ENCODE measurements at regions not wholly inside any gene's neighbourhood (a gene's known extent, or its start where the extent isn't known, plus 50 kb on each side); places are given as distances from the start of the nearest gene placed in this dataset.
"Not testable (repeated sequence)": the region's sequence is repeated elsewhere in the genome, so short reads cannot be mapped to it uniquely, and the experiment has no call there.

DNA sequence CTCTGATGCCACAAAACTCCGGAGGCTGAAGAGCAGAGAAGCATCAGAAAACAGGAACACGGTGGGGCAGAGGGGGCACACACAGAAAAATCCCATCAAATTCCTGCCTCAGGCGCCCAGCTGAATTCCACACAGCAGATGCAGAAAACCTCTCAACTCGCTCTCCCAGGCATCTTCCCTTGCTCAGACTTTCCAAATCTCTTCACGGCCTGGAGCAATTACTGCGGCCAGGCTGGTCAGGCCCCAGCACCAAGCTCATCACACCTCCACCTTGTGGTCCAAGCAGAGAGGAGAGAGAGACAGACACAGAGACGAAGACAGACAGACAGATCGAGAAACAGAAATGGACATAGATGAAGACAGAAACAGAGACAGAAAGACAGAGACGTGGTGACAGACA, 89.0 kb downstream of the NCOR2 start:
- no peaks in the 10 kb centered on the region for H3K27me3 Mint-ChIP-seq
- peak overlapping the region in 1 of 4 donors; percentile 47 for H3K4me3 Mint-ChIP-seq
- peaks cover 30% of the 10 kb centered on the region for H3K36me3 Mint-ChIP-seq
- H3K4me1 Mint-ChIP-seq, result peaks cover 22 to 33% (median 27%) of the 10 kb centered on the region in 3 donors
- peak overlapping the region in 1 of 3 donors; percentile 22 for H3K27ac Mint-ChIP-seq
- peaks cover 0 to 6% (median 1%) of the 10 kb centered on the region in 3 donors for H3K9me3 Mint-ChIP-seq

GRCh38 chr12:124477107-124477915, 90.1 kb downstream of the NCOR2 start:
- H3K27ac Mint-ChIP-seq, result peak overlapping the region; percentile 71 to 91 (median 77)
- peaks cover 31% of the 10 kb centered on the region for H3K36me3 Mint-ChIP-seq
- H3K9me3 Mint-ChIP-seq, result peaks cover 0 to 6% (median 3%) of the 10 kb centered on the region in 3 donors
- H3K4me1 Mint-ChIP-seq, result peaks cover 22 to 33% (median 26%) of the 10 kb centered on the region in 3 donors
- no peaks in the 10 kb centered on the region for H3K27me3 Mint-ChIP-seq
- peak overlapping the region in 3 of 4 donors; percentile 43 to 64 (median 63) for H3K4me3 Mint-ChIP-seq

DNA sequence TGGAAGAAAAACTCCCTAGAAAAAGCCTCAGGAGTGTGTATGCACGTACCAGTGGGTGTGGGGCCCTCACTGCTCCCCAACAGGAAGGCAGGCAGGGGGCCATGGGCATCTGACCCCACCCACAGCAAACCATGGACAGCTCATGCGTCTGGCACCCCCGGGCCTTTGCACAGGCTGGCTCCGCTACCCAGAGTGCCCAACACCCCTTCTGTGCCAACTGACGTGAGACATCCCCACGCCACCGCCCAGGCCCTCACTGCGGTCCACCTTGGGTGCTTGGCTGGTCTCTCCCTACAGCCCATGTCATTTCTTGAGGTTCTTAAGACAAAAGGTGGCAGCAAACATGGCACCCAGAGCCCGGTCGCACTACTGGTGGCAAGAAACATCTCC, 91.4 kb downstream of the NCOR2 start:
- Mint-ChIP-seq H3K4me3 (peak overlapping the region in 1 of 4 donors; percentile 14), H3K9me3 (peaks cover 0 to 6% (median 3%) of the 10 kb centered on the region in 3 donors), H3K27me3 (no peaks in the 10 kb centered on the region), H3K36me3 (peaks cover 34% of the 10 kb centered on the region), H3K27ac (no peak overlapping the region), H3K4me1 (peaks cover 16 to 30% (median 22%) of the 10 kb centered on the region in 3 donors)

DNA sequence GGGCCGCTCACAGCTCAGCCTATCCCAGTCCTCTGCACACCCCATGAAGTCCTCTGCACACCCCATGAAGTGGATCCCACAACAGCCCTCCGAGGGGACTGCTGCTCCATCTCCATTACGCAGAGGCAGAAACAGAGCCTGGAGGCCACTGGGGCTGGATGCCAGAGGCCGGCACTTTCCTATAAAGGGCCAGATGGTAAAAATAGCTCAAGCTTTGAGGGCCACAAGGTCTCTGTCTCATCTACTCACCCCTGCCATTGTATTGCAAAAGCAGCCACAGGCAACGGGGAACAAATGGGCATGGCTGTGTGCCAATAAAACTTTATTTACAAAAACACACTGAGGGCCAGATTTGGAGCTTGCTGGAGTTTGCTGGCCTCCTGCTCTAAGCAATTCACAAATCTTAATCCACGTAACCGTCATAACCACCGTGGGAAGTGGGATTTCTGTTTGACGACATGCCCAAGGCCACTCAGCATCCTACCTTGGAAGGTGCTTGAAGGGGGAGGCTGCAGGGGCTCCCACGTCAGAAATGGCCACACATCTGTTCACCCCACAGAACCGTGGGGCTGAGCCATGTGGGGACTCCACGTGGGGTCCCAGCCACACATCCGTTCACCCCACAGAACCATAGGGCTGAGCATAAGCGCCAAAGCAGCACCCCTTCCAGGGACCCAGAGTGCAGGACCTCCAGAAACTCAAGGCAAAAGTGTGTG, 92.0 kb downstream of the NCOR2 start:
- Mint-ChIP-seq H3K36me3 (peaks cover 34% of the 10 kb centered on the region), H3K4me3 (no peak overlapping the region), H3K27ac (no peak overlapping the region), H3K4me1 (peaks cover 17 to 26% (median 22%) of the 10 kb centered on the region in 3 donors), H3K27me3 (no peaks in the 10 kb centered on the region), H3K9me3 (peaks cover 0 to 6% (median 3%) of the 10 kb centered on the region in 3 donors)

DNA sequence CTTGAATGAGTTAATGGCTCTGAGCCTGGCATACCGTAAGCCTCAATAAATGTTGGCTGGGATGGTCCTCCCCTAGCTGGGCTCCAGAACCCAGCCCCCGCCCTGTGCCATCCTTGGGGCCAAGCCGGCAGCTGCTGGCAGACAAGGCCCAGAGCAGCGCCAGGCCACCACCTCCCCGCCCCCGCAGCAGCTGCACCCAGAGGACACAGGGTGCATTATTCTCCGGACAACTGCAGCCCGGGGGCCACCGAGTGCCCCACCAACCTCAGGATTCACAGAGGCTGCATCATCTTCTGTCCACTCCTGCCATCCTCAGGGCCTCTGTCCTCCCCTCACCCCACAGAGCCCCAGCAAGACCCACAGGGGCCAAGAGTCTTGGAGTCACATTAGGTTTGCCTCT, 92.7 kb downstream of the NCOR2 start:
- H3K4me3 Mint-ChIP-seq, result no peak overlapping the region
- H3K4me1 Mint-ChIP-seq, result peaks cover 20 to 24% (median 23%) of the 10 kb centered on the region in 3 donors
- H3K36me3 Mint-ChIP-seq, result peaks cover 34% of the 10 kb centered on the region
- H3K27me3 Mint-ChIP-seq, result no peaks in the 10 kb centered on the region
- peak overlapping the region in 1 of 3 donors; percentile 48 for H3K27ac Mint-ChIP-seq
- peaks cover 0 to 6% (median 3%) of the 10 kb centered on the region in 3 donors for H3K9me3 Mint-ChIP-seq

GRCh38 chr12:124472690-124473279, 94.6 kb downstream of the NCOR2 start:
- Mint-ChIP-seq H3K4me3 (no peak overlapping the region), H3K36me3 (peaks cover 29% of the 10 kb centered on the region), H3K27ac (no peak overlapping the region), H3K9me3 (peaks cover 2 to 6% (median 3%) of the 10 kb centered on the region in 3 donors), H3K4me1 (peaks cover 12 to 19% (median 16%) of the 10 kb centered on the region in 3 donors), H3K27me3 (no peaks in the 10 kb centered on the region)

GRCh38 chr12:124471828-124472227, 95.6 kb downstream of the NCOR2 start:
- Mint-ChIP-seq H3K4me3 (no peak overlapping the region), H3K4me1 (peaks cover 5 to 13% (median 10%) of the 10 kb centered on the region in 3 donors), H3K9me3 (peaks cover 2 to 6% (median 3%) of the 10 kb centered on the region in 3 donors), H3K36me3 (peaks cover 22% of the 10 kb centered on the region), H3K27me3 (no peaks in the 10 kb centered on the region), H3K27ac (no peak overlapping the region)

DNA sequence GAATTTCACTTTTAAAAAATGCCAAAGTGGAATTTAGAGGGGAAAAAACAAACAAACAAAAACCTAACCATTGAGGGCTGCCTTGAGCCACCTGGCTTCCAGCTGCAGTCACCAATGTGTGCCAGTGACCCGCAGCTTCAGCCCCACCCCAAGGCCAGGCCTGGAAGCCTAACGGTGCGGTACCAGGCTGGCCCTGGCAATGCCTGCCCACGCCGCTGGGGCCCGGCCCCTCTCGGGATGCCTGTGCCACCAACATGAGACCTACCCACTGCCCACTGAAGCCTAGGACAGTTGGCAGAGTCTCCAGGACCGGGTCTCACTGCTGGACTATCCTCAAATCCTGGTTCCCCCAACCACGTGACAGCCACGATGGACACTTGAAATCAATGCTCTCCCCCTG, 96.6 kb downstream of the NCOR2 start:
- Mint-ChIP-seq H3K4me3 (no peak overlapping the region), H3K9me3 (peaks cover 2 to 6% (median 3%) of the 10 kb centered on the region in 3 donors), H3K27ac (peak overlapping the region in 1 of 3 donors; percentile 59), H3K36me3 (peaks cover 18% of the 10 kb centered on the region), H3K4me1 (peaks cover 11 to 22% (median 13%) of the 10 kb centered on the region in 3 donors), H3K27me3 (no peaks in the 10 kb centered on the region)

- Mint-ChIP-seq H3K4me3 (peak overlapping the region in 1 of 4 donors; percentile 16), H3K27ac (peak overlapping the region in 1 of 3 donors; percentile 59)
These were observed 97.3 kb downstream of the NCOR2 start for GRCh38 chr12:124470139-124470538.

DNA sequence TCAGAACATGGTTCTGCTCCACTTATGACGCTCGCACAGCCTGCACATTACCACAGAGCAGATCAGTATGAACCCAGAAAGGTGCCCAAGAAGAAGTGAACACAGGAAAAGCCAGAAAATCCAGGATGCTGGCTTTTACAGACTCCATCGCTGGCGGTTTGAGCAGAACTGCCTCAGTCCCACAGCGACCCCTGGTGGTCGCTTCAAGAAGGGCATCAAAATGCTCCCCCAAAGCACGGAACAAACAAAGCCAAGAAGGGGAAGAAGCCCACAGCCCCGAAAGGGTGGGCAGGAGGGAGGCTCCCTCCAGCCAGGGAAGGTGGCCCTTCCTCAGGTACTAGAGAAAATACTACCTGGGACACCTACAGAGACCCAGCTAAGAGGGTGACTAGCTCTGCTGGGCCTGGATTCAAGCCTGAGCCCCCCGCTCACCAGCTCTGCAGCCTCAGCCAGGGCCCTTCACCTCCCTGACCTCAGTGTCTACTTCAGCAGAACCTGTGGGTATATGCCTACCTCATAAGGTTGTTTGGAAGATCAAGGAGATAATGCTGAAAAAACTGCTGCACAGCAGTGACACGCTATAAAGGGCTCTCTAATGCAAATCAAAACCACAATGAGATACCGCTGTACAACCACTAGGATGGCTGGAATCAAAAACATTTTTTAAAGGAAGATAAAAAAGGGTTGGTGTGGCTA, 98.1 kb downstream of the NCOR2 start:
- H3K36me3 Mint-ChIP-seq, result peaks cover 20% of the 10 kb centered on the region
- H3K4me3 Mint-ChIP-seq, result peak overlapping the region in 3 of 4 donors; percentile 14 to 65 (median 46)
- H3K27ac Mint-ChIP-seq, result peak overlapping the region in 2 of 3 donors; percentile 67 to 71
- H3K27me3 Mint-ChIP-seq, result no peaks in the 10 kb centered on the region
- peaks cover 2 to 6% (median 3%) of the 10 kb centered on the region in 3 donors for H3K9me3 Mint-ChIP-seq
- peaks cover 21 to 28% (median 25%) of the 10 kb centered on the region in 3 donors for H3K4me1 Mint-ChIP-seq

More at GRCh38 chr12:124470139-124470538, 97.3 kb downstream of the NCOR2 start:
- Mint-ChIP-seq H3K36me3 (peaks cover 20% of the 10 kb centered on the region), H3K27me3 (no peaks in the 10 kb centered on the region), H3K4me1 (peaks cover 14 to 22% (median 17%) of the 10 kb centered on the region in 3 donors), H3K9me3 (peaks cover 2 to 6% (median 3%) of the 10 kb centered on the region in 3 donors)

DNA sequence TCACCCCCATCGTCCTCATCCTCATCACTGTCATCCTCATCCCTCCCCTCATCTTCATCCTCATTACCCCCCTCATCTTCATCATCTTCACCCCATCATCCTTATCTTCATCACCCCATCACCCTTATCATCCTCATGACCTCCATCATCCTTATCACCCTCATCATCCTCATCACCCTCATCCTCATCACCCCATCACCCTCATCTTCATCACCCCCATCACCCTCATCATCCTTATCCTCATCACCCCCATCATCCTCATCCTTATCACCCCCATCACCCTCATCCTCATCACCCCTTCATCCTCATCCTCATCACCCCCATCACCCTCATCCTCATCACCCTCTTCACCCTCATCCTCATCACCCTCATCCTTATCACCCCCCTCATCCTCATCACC, 99.9 kb downstream of the NCOR2 start:
- peaks cover 18% of the 10 kb centered on the region for H3K36me3 Mint-ChIP-seq
- H3K27ac Mint-ChIP-seq, H3K27me3 Mint-ChIP-seq, H3K9me3 Mint-ChIP-seq, H3K4me3 Mint-ChIP-seq: not testable (repeated sequence)
- peaks cover 26 to 41% (median 35%) of the 10 kb centered on the region in 3 donors for H3K4me1 Mint-ChIP-seq

DNA sequence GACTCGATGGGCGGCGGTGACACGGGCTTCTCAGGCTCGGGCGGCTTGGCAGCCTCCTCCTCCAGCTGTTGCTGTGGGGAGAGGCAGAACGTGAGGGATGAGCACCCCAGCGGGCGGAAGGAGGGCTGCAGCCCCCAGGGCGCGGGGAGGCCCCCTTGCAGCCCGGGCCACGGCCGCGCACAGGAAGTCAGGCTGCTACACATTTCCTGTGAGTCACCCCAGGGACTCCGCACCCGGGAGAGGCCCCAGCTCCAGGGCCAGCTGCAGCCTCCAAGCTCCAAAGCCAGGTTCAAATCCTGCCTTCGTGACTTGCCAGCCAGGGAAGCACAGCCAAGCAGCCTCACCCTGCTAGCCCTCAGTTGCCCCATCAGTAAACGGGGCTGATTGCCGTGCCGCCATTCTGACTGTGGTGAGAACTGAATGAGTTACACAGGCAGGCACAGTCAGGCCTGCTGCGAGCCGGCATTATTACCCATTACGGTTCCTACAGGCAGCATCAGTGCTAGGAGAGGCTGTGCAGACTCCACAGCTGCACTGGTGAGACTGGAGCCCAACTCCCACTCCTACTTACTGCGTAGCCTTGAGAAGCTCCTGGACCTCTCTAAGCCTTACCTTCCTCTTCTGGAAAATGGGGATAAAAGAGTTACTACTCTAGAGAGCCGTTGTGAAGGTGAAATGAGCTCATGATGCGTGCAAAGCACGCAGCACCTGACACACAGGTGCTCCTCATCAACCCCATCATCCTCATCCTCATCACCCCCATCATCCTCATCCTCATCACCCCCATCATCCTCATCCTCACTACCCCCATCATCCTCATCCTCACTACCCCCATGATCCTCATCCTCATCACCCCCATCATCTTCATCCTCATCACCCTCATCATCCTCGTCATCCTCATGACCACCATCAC, 100.9 kb downstream of the NCOR2 start:
- Mint-ChIP-seq H3K9me3 (peaks cover 0 to 2% (median 0%) of the 10 kb centered on the region in 3 donors), H3K27me3 (no peaks in the 10 kb centered on the region), H3K4me1 (peaks cover 24 to 41% (median 35%) of the 10 kb centered on the region in 3 donors), H3K36me3 (peaks cover 10% of the 10 kb centered on the region), H3K4me3 (peak overlapping the region; percentile 72 to 91 (median 82)), H3K27ac (peak overlapping the region; percentile 73 to 98 (median 95))

GRCh38 chr12:124465473-124465872, 101.9 kb downstream of the NCOR2 start:
- peak overlapping the region; percentile 53 to 98 (median 95) for H3K27ac Mint-ChIP-seq
- peaks cover 0 to 2% (median 0%) of the 10 kb centered on the region in 3 donors for H3K9me3 Mint-ChIP-seq
- no peaks in the 10 kb centered on the region for H3K27me3 Mint-ChIP-seq
- peaks cover 24 to 40% (median 32%) of the 10 kb centered on the region in 3 donors for H3K4me1 Mint-ChIP-seq
- H3K4me3 Mint-ChIP-seq, result peak overlapping the region; percentile 34 to 91 (median 82)
- H3K36me3 Mint-ChIP-seq, result peaks cover 12% of the 10 kb centered on the region
